ENCODE measurements at regions not wholly inside any gene's neighbourhood (a gene's known extent, or its start where the extent isn't known, plus 50 kb on each side); places are given as distances from the start of the nearest gene placed in this dataset.

- Mint-ChIP-seq H3K27me3 (ENCODE audit: low read depth) (no peaks in the 10 kb centered on the region), H3K36me3 (ENCODE audit: low read depth) (no peaks in the 10 kb centered on the region), H3K9me3 (no peaks in the 10 kb centered on the region), H3K27ac (no peak overlapping the region), H3K4me1 (ENCODE audit: low read depth) (no peaks in the 10 kb centered on the region), H3K4me3 (no peak overlapping the region)
Observed at GRCh38 chr12:41967668-41968500, 176.8 kb downstream of the GXYLT1 start.

GRCh38 chr12:41966916-41967315, 177.8 kb downstream of the GXYLT1 start:
- Mint-ChIP-seq H3K27ac (no peak overlapping the region), H3K36me3 (ENCODE audit: low read depth) (no peaks in the 10 kb centered on the region), H3K9me3 (no peaks in the 10 kb centered on the region), H3K27me3 (ENCODE audit: low read depth) (no peaks in the 10 kb centered on the region), H3K4me3 (no peak overlapping the region), H3K4me1 (ENCODE audit: low read depth) (no peaks in the 10 kb centered on the region)

GRCh38 chr12:41966001-41966400, 178.7 kb downstream of the GXYLT1 start:
- Mint-ChIP-seq H3K36me3 (ENCODE audit: low read depth) (no peaks in the 10 kb centered on the region), H3K27ac (no peak overlapping the region), H3K4me3 (no peak overlapping the region), H3K9me3 (no peaks in the 10 kb centered on the region), H3K27me3 (ENCODE audit: low read depth) (no peaks in the 10 kb centered on the region), H3K4me1 (ENCODE audit: low read depth) (no peaks in the 10 kb centered on the region)

GRCh38 chr12:41963398-41963797, 181.3 kb downstream of the GXYLT1 start:
- Mint-ChIP-seq H3K4me1 (ENCODE audit: low read depth) (no peaks in the 10 kb centered on the region), H3K9me3 (no peaks in the 10 kb centered on the region), H3K27ac (no peak overlapping the region), H3K36me3 (ENCODE audit: low read depth) (no peaks in the 10 kb centered on the region), H3K4me3 (no peak overlapping the region), H3K27me3 (ENCODE audit: low read depth) (no peaks in the 10 kb centered on the region)

- no peaks in the 10 kb centered on the region for H3K4me1 Mint-ChIP-seq (ENCODE audit: low read depth)
- no peaks in the 10 kb centered on the region for H3K36me3 Mint-ChIP-seq (ENCODE audit: low read depth)
- no peak overlapping the region for H3K4me3 Mint-ChIP-seq
- no peak overlapping the region for H3K27ac Mint-ChIP-seq
- H3K9me3 Mint-ChIP-seq: no peaks in the 10 kb centered on the region
- H3K27me3 Mint-ChIP-seq (ENCODE audit: low read depth): no peaks in the 10 kb centered on the region
Observed at GRCh38 chr12:41962171-41962572, 182.5 kb downstream of the GXYLT1 start.

GRCh38 chr12:41959271-41959670, 185.4 kb downstream of the GXYLT1 start:
- Mint-ChIP-seq H3K9me3 (no peaks in the 10 kb centered on the region), H3K4me3 (no peak overlapping the region), H3K4me1 (ENCODE audit: low read depth) (no peaks in the 10 kb centered on the region), H3K27me3 (ENCODE audit: low read depth) (no peaks in the 10 kb centered on the region), H3K36me3 (ENCODE audit: low read depth) (no peaks in the 10 kb centered on the region), H3K27ac (no peak overlapping the region)

GRCh38 chr12:41956353-41956752, 188.3 kb downstream of the GXYLT1 start:
- Mint-ChIP-seq H3K27me3 (ENCODE audit: low read depth) (no peaks in the 10 kb centered on the region), H3K27ac (no peak overlapping the region), H3K36me3 (ENCODE audit: low read depth) (no peaks in the 10 kb centered on the region), H3K4me1 (ENCODE audit: low read depth) (no peaks in the 10 kb centered on the region), H3K9me3 (no peaks in the 10 kb centered on the region), H3K4me3 (no peak overlapping the region)

- Mint-ChIP-seq H3K27me3 (ENCODE audit: low read depth) (peaks cover 4% of the 10 kb centered on the region), H3K4me3 (no peak overlapping the region), H3K4me1 (ENCODE audit: low read depth) (no peaks in the 10 kb centered on the region), H3K27ac (no peak overlapping the region), H3K36me3 (ENCODE audit: low read depth) (no peaks in the 10 kb centered on the region), H3K9me3 (peaks cover 6% of the 10 kb centered on the region)
Observed at GRCh38 chr12:41950455-41950854, 194.2 kb downstream of the GXYLT1 start.

- Mint-ChIP-seq H3K27ac (no peak overlapping the region), H3K4me3 (no peak overlapping the region), H3K4me1 (ENCODE audit: low read depth) (no peaks in the 10 kb centered on the region), H3K9me3 (peaks cover 12% of the 10 kb centered on the region), H3K36me3 (ENCODE audit: low read depth) (no peaks in the 10 kb centered on the region), H3K27me3 (ENCODE audit: low read depth) (peaks cover 4% of the 10 kb centered on the region)
Observed at GRCh38 chr12:41946106-41946505, 198.6 kb downstream of the GXYLT1 start.

- no peaks in the 10 kb centered on the region for H3K36me3 Mint-ChIP-seq (ENCODE audit: low read depth)
- H3K9me3 Mint-ChIP-seq: peaks cover 12% of the 10 kb centered on the region
- H3K27ac Mint-ChIP-seq: no peak overlapping the region
- H3K27me3 Mint-ChIP-seq (ENCODE audit: low read depth): peaks cover 3% of the 10 kb centered on the region
- no peaks in the 10 kb centered on the region for H3K4me1 Mint-ChIP-seq (ENCODE audit: low read depth)
- H3K4me3 Mint-ChIP-seq: no peak overlapping the region
Observed at GRCh38 chr12:41944216-41944615, 200.5 kb downstream of the GXYLT1 start.

- Mint-ChIP-seq H3K27me3 (ENCODE audit: low read depth) (peaks cover 6% of the 10 kb centered on the region), H3K4me3 (no peak overlapping the region), H3K4me1 (ENCODE audit: low read depth) (no peaks in the 10 kb centered on the region), H3K27ac (no peak overlapping the region), H3K9me3 (peaks cover 12% of the 10 kb centered on the region), H3K36me3 (ENCODE audit: low read depth) (no peaks in the 10 kb centered on the region)
Observed at GRCh38 chr12:41943671-41944070, 201.0 kb downstream of the GXYLT1 start.

GRCh38 chr12:41942354-41942753, 202.3 kb downstream of the GXYLT1 start:
- Mint-ChIP-seq H3K36me3 (ENCODE audit: low read depth) (no peaks in the 10 kb centered on the region), H3K27me3 (ENCODE audit: low read depth) (peaks cover 6% of the 10 kb centered on the region), H3K9me3 (peaks cover 12% of the 10 kb centered on the region), H3K27ac (no peak overlapping the region), H3K4me3 (no peak overlapping the region), H3K4me1 (ENCODE audit: low read depth) (no peaks in the 10 kb centered on the region)

GRCh38 chr12:41941079-41941478, 203.6 kb downstream of the GXYLT1 start:
- Mint-ChIP-seq H3K27ac (no peak overlapping the region), H3K4me3 (no peak overlapping the region), H3K9me3 (peaks cover 8% of the 10 kb centered on the region), H3K36me3 (ENCODE audit: low read depth) (no peaks in the 10 kb centered on the region), H3K4me1 (ENCODE audit: low read depth) (no peaks in the 10 kb centered on the region), H3K27me3 (ENCODE audit: low read depth) (peaks cover 6% of the 10 kb centered on the region)

GRCh38 chr12:41940571-41940970, 204.1 kb downstream of the GXYLT1 start:
- Mint-ChIP-seq H3K27me3 (ENCODE audit: low read depth) (peaks cover 6% of the 10 kb centered on the region), H3K9me3 (peaks cover 7% of the 10 kb centered on the region), H3K4me3 (no peak overlapping the region), H3K27ac (no peak overlapping the region), H3K4me1 (ENCODE audit: low read depth) (no peaks in the 10 kb centered on the region), H3K36me3 (ENCODE audit: low read depth) (no peaks in the 10 kb centered on the region)

- Mint-ChIP-seq H3K4me1 (ENCODE audit: low read depth) (peaks cover 2% of the 10 kb centered on the region), H3K27me3 (ENCODE audit: low read depth) (peaks cover 28% of the 10 kb centered on the region), H3K9me3 (no peaks in the 10 kb centered on the region)
Observed at GRCh38 chr12:41936333-41936732, 208.3 kb downstream of the GXYLT1 start.

More at GRCh38 chr12:41936333-41936732, 208.3 kb downstream of the GXYLT1 start:
- Mint-ChIP-seq H3K4me3 (no peak overlapping the region), H3K36me3 (ENCODE audit: low read depth) (no peaks in the 10 kb centered on the region), H3K27ac (no peak overlapping the region)

Data from T-helper 1 cell treated with Interleukin-12 subunit alpha and Interleukin-12 subunit beta and Interleukin-4 antibody, amounts not matched to agents 30 μg/mL and 1 μg/mL, for 36 hours (primary cell).